A673 (cell line): ENCODE measurements at regions not wholly inside any gene's neighbourhood (a gene's known extent, or its start where the extent isn't known, plus 50 kb on each side); places are given as distances from the start of the nearest gene placed in this dataset.

ENCODE experiments used
- BruUV-seq: library from RNA; stranded (reverse); fragments of 400-500 nt; replicated peaks from 2 replicates; lab custom pipeline; 2021; lab: Mats Ljungman, UMichigan
- CTCF ChIA-PET: fragments of 300-600 bp; sonication (Branson Sonifier 250); formaldehyde crosslinking; loops from one replicate; lab custom pipeline; 2022; ENCODE audit warnings: antibody characterized with exemption; lab: Charles Lee
- POLR2A ChIA-PET: fragments of 300-600 bp; sonication (Branson Sonifier 250); formaldehyde crosslinking; loops from one replicate; lab custom pipeline; 2022; ENCODE audit warnings: antibody characterized with exemption; ENCODE audit not compliant: low non-redundant PET; lab: Charles Lee
- DNase-seq: peaks from one replicate; pipeline ENCODE4 v3.0.0-alpha.2; 2015; ENCODE audit warnings: low spot score
- H3K27ac ChIP-seq: fragments of 200-600 bp; sonication (generic); 2 replicates; pipeline ENCODE4 v1.5.1; 2016; ENCODE audit warnings: mixed run types, low read depth, mild to moderate bottlenecking, mixed read lengths, antibody characterized with exemption, low read length; ENCODE audit not compliant: poor library complexity, severe bottlenecking
- H3K27me3 ChIP-seq: fragments of 200-600 bp; sonication (generic); replicated peaks from 2 replicates; pipeline ENCODE4 v1.6.1; 2017; ENCODE audit warnings: mixed run types, low read depth, mild to moderate bottlenecking, mixed read lengths, antibody characterized with exemption, low read length; ENCODE audit not compliant: insufficient read depth, poor library complexity
- H3K36me3 ChIP-seq: fragments of 200-600 bp; sonication (generic); 2 replicates; pipeline ENCODE4 v1.6.1; 2016; ENCODE audit warnings: mixed run types, mild to moderate bottlenecking, mixed read lengths, antibody characterized with exemption, low read length; ENCODE audit not compliant: insufficient read depth, poor library complexity, severe bottlenecking
- H3K4me1 ChIP-seq: fragments of 200-600 bp; sonication (generic); 2 replicates; pipeline ENCODE4 v1.6.1; 2017; ENCODE audit warnings: mixed run types, mild to moderate bottlenecking, mixed read lengths, antibody characterized with exemption, low read length; ENCODE audit not compliant: insufficient read depth, poor library complexity, severe bottlenecking
- H3K4me3 ChIP-seq: fragments of 200-600 bp; sonication (generic); 2 replicates; pipeline ENCODE4 v1.5.1; 2016; ENCODE audit warnings: low read depth, mixed run types, mild to moderate bottlenecking, mixed read lengths, low read length; ENCODE audit not compliant: poor library complexity, severe bottlenecking
- H3K9me3 ChIP-seq: fragments of 200-600 bp; sonication (generic); 2 replicates; pipeline ENCODE4 v1.6.1; 2016; ENCODE audit warnings: mixed run types, low read depth, mild to moderate bottlenecking, mixed read lengths, antibody characterized with exemption, low read length; ENCODE audit not compliant: poor library complexity, severe bottlenecking
- CTCF ChIP-seq: fragments of 300-800, 200-600 bp; sonication (generic); conservative IDR thresholded peaks from 2 replicates; pipeline ENCODE4 v1.5.1; 2017; ENCODE audit warnings: low read depth, mild to moderate bottlenecking, antibody characterized with exemption, low read length, moderate library complexity, mixed read lengths
- EZH2 ChIP-seq: fragments of 200-600 bp; sonication (generic); IDR thresholded peaks from 2 replicates; pipeline ENCODE4 v1.6.1; 2017; ENCODE audit warnings: borderline replicate concordance, low read depth, mild to moderate bottlenecking, mixed read lengths, antibody characterized with exemption, low read length; ENCODE audit not compliant: poor library complexity, severe bottlenecking
- intact Hi-C: fragments of 100-400 bp; cut with micrococcal nuclease; formaldehyde crosslinking; loops from one replicate; pipeline ENCODE4 v1.10.0; 2022; ENCODE audit not compliant: unreplicated experiment

- DNase-seq: no peak
- H3K27me3 ChIP-seq: no peaks in the 10 kb centered on the region
- CTCF ChIA-PET: no interaction called here
- peaks cover 5% of the 10 kb centered on the region for H3K4me1 ChIP-seq
- TF ChIP-seq CTCF (no peak), EZH2 (no peak)
- no peak overlapping the region for H3K27ac ChIP-seq
- H3K9me3 ChIP-seq: no peaks in the 10 kb centered on the region
- POLR2A ChIA-PET: no interaction called here
- intact Hi-C loops: no loop called here
- H3K4me3 ChIP-seq: no peak overlapping the region
- no peaks in the 10 kb centered on the region for H3K36me3 ChIP-seq
- BruUV-seq: no TSS peak
Measured at GRCh38 chr5:163357636-163358035, 79.8 kb upstream of the CCNG1 start.

GRCh38 chr5:163360656-163361055 is 76.7 kb upstream of the CCNG1 start:
- intact Hi-C loops: loop anchor here (5.0 kb wide), 1 partner anchor 47 kb away; no protein-coding TSS in a partner anchor
- peaks cover 20% of the 10 kb centered on the region for H3K4me1 ChIP-seq
- no TSS peak for BruUV-seq
- POLR2A ChIA-PET: no interaction called here
- CTCF ChIA-PET: no interaction called here
- no peaks in the 10 kb centered on the region for H3K27me3 ChIP-seq
- H3K36me3 ChIP-seq: no peaks in the 10 kb centered on the region
- DNase-seq: no peak
- no peak overlapping the region for H3K27ac ChIP-seq
- TF ChIP-seq CTCF: no peak
- no peak for TF ChIP-seq EZH2
- H3K4me3 ChIP-seq: no peak overlapping the region
- H3K9me3 ChIP-seq: peaks cover 7% of the 10 kb centered on the region

- CTCF ChIA-PET: no interaction called here
- BruUV-seq: no TSS peak
Measured at GRCh38 chr5:163361450-163361849, 75.9 kb upstream of the CCNG1 start.

More at GRCh38 chr5:163361450-163361849, 75.9 kb upstream of the CCNG1 start:
- H3K27me3 ChIP-seq: no peaks in the 10 kb centered on the region
- no peak overlapping the region for H3K4me3 ChIP-seq
- no peak for DNase-seq
- TF ChIP-seq CTCF (no peak), EZH2 (no peak)
- peaks cover 20% of the 10 kb centered on the region for H3K4me1 ChIP-seq
- H3K27ac ChIP-seq: no peak overlapping the region
- intact Hi-C loops: loop anchor here (5.0 kb wide), 1 partner anchor 46 kb away; no protein-coding TSS in a partner anchor
- POLR2A ChIA-PET: no interaction called here
- peaks cover 7% of the 10 kb centered on the region for H3K9me3 ChIP-seq
- H3K36me3 ChIP-seq: no peaks in the 10 kb centered on the region
